NCI-H345 treated with DMSO at 0.1 percent for 48 hours (cell line): ENCODE measurements at regions not wholly inside any gene's neighbourhood (a gene's known extent, or its start where the extent isn't known, plus 50 kb on each side); places are given as distances from the start of the nearest gene placed in this dataset.

Experiments used
- DNase-seq: peaks from one replicate; lab custom pipeline; 2025; ENCODE audit not compliant: unreplicated experiment; lab: John Stamatoyannopoulos, UW

- no peak for DNase-seq
Measured at GRCh38 chr3:159123877-159124276, 322.0 kb downstream of the MFSD1 start.

- DNase-seq: no peak
Measured at GRCh38 chr3:159126261-159127020, 324.6 kb downstream of the MFSD1 start.

GRCh38 chr3:159127021-159127392 is 325.2 kb downstream of the MFSD1 start:
- DNase-seq: no peak

GRCh38 chr3:159128628-159129027 is 326.8 kb downstream of the MFSD1 start:
- no peak for DNase-seq

GRCh38 chr3:159130108-159130507 is 328.3 kb downstream of the MFSD1 start:
- no peak for DNase-seq

- no peak for DNase-seq
Measured at GRCh38 chr3:159131376-159131775, 329.5 kb downstream of the MFSD1 start.

GRCh38 chr3:159137949-159138348 is 336.1 kb downstream of the MFSD1 start:
- DNase-seq: no peak

- DNase-seq: no peak
Measured at GRCh38 chr3:159139326-159139725, 337.5 kb downstream of the MFSD1 start.

- DNase-seq: no peak
Measured at GRCh38 chr3:159144472-159144871, 342.6 kb downstream of the MFSD1 start.

- DNase-seq: no peak
Measured at GRCh38 chr3:159144891-159145290, 343.0 kb downstream of the MFSD1 start.

- DNase-seq: no peak
Measured at GRCh38 chr3:159146392-159146791, 344.5 kb downstream of the MFSD1 start.

GRCh38 chr3:159146856-159147435 is 345.1 kb downstream of the MFSD1 start:
- no peak for DNase-seq

- no peak for DNase-seq
Measured at GRCh38 chr3:159147813-159148212, 346.0 kb downstream of the MFSD1 start.

GRCh38 chr3:159148466-159148865 is 346.6 kb downstream of the MFSD1 start:
- no peak for DNase-seq

GRCh38 chr3:159149131-159149530 is 347.3 kb downstream of the MFSD1 start:
- DNase-seq: no peak

GRCh38 chr3:159149633-159150032 is 347.8 kb downstream of the MFSD1 start:
- no peak for DNase-seq

- DNase-seq: no peak
Measured at GRCh38 chr3:159150180-159150579, 348.3 kb downstream of the MFSD1 start.

- no peak for DNase-seq
Measured at GRCh38 chr3:159151130-159151529, 349.3 kb downstream of the MFSD1 start.

GRCh38 chr3:159157275-159157674 is 355.4 kb downstream of the MFSD1 start:
- DNase-seq: no peak

GRCh38 chr3:159158213-159158612 is 356.4 kb downstream of the MFSD1 start:
- no peak for DNase-seq

- DNase-seq: no peak
Measured at GRCh38 chr3:159158801-159159200, 356.9 kb downstream of the MFSD1 start.

- DNase-seq: no peak
Measured at GRCh38 chr3:159159546-159159945, 357.7 kb downstream of the MFSD1 start.

GRCh38 chr3:159163656-159164055 is 361.8 kb downstream of the MFSD1 start:
- no peak for DNase-seq
